NAMALWA (cell line): ENCODE measurements at regions not wholly inside any gene's neighbourhood (a gene's known extent, or its start where the extent isn't known, plus 50 kb on each side); places are given as distances from the start of the nearest gene placed in this dataset.

Experiments used
- DNase-seq: peaks from one replicate; pipeline ENCODE4 v3.0.0-alpha.2; 2015; ENCODE audit warnings: low spot score

DNA sequence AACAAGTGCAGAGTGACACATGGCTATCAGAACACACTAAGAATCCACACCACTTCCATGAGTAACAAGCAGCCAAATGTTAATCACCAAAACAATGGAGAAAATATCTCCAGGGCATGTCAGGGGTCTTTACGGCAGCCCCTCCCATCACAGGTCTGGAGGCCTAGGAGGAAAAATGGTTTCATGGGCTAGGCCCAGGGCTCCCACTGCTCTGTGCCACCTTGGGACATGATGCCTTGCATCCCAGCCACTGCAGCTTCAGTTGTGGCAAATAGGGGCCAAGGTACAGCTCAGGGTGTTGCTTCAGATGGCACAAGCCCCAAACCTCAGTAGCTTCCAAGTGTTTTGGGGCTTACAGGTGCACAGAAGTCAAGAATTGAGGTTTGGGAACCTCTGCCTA, 66.6 kb downstream of the NEURL3 start:
- no peak for DNase-seq

DNA sequence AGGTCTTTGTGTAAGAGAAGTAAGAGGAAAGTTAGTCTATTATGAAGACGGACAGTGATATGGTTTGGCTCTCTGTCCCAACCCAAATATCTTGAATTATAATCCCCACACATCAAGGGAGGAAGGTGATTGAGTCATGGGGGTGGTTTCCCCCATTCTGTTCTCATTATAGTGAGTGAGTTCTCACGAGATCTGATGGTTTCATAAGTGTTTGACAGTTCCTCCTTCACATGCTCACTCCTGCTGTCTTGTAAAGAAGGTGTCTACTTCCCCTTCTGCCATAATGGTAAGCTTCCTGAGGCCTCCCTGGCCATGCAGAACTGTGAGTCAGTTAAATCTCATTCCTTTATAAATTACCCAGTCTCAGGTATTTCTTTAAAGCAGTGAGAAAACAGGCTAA, 67.6 kb downstream of the NEURL3 start:
- DNase-seq: peak; percentile 9

DNA sequence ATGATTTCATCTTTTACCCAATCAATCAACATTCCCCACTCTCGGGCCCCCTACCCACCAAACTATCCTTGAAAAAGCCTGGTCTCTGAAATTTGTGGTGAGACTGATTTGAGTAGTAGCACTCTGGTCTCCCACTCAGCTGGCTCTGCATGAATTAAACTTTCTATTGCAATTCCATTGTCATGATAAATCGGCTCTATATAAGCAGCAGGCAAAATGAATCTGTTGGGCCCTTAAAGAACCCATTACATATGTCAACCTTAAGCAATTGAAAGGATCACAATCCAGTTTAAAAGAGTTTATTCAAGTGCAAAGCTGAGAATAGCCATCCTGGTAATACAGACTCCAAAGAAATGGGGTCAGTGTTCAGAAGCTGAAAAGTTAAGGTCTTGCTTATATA, 68.2 kb downstream of the NEURL3 start:
- DNase-seq: no peak

DNA sequence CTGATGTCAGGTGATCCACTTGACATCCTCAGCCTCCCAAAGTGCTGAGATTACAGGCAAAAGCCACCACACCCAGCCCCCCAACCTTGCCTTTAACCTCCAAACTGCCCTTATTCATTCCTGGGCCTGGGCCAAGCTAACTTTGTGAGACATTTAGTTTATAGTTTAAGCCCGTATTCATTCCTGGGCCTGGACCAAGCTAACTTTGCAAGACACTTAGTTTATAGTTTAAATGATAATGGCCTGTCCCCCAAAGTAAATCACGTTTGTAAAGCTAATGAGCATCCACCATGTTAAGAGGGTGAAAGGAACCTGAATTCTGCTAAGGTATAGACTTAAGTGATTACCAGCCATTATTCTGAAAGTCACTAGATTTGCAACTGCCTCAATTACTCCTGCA, 68.7 kb downstream of the NEURL3 start:
- DNase-seq: no peak

DNA sequence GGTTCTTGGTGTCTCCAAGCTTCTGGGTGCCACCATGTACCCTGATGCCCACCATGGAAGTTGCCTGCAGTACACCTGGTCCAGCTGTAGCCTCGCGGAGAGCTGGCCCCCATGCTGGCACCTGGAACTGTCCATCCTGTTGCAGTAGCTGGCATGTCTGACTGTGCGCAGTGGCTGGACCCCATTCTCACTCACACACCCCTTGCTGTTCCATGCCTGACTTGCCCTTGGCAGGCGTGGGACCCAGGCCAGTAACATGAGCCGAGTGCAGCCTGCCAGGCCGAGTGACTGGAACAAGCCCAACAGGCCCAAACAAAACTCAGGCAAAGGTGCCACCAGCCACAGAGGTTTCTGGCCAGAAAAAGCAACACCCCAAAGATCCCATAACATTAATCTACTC, 73.8 kb downstream of the NEURL3 start:
- DNase-seq: no peak

DNA sequence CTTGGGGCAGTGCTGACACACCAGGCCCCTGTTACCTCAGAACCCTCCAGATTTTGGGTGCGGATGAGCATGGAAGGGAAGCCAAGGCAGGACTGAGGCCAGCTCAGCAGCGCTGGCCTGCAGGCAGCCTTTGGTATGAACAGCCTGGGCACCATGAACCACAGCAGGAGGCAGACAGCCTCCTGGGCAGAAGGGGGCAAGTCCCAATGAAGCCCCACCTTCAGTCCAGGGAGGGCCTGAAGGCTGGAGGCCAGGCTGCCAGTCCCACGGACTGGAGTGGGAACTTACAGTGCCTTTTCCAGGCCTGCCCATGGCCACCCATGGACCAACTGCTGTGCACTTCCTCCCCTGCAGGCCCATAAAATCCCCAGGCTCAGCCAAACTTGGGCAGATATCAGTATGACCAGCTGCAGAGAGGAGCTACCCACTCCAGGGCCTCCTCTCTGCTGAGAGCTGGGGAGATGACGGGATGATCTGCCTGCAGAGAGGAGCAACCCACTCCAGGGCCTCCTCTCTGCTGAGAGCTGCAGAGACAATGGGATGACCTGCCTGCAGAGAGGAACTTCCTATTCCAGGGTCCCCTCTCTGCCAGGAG, 74.7 kb downstream of the NEURL3 start:
- DNase-seq: no peak

DNA sequence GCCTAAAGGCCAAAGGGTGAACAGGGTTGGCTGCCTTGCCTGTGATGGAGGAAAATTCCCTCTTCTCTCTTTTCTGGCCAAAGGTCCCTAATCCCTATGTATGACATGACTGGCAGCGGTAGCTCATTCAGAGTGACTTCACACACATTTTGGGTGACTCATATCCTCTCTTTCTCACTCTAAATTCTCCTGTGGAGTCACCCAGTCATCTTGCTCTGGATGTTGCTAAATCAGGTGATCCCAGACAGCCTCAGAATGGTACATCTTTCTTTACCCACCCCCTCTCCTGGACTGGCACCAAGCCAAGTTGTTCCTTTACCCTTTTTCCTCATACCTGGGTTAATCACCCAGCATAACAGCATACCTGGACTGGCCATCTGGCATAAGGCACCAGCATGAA, 77.2 kb downstream of the NEURL3 start:
- no peak for DNase-seq

DNA sequence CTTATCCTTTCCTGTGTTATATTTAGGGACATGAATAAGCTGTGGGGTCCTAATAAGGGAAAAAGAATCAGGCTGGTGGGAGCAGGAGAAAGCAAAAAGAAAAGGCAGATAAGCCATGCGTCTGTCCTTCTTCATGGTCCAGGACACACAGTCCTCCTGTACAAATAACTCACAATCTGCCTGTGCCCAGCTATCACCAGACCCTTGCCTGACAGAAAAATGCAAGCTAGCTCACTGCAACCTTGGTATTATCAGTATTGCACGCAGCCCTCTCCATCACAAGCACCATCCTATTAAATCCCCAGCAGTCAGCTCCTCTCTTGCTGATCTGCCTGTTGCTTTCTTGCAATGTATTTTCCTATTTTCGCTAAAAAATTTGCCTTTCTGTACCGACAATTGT, 78.0 kb downstream of the NEURL3 start:
- DNase-seq: no peak

DNA sequence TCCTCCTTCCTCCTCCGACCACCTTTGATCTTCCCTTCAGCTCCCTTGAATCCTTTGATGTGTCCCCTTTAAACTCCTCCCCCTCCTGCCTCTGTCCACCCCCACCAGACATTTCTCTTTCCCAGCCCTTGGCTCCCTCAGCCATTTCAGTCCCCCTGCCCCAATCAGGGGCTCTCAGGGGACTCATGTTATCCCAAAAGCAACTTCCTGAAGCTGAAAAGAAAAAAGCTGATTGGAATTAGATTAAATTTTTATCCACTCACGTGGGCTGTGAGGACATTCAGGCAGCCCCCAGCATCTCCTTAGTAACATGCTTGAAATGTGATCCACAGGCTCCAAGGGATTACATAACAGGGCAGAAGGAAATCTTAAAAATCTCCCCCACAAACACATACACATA, 81.3 kb downstream of the NEURL3 start:
- no peak for DNase-seq
